GM12864 (cell line): ENCODE measurements at regions not wholly inside any gene's neighbourhood (a gene's known extent, or its start where the extent isn't known, plus 50 kb on each side); places are given as distances from the start of the nearest gene placed in this dataset.

ENCODE experiments used
- DNase-seq: peaks from one replicate; pipeline ENCODE4 v3.0.0-alpha.2; 2011; ENCODE audit warnings: low read depth
- H3K4me3 ChIP-seq: 2 replicates; pipeline ENCODE4 v1.5.1; 2011; ENCODE audit warnings: mild to moderate bottlenecking, low read depth, low read length, control low read depth
- TF ChIP-seq, protein P1 (sequence below): IDR thresholded peaks from 2 replicates; pipeline ENCODE4 v1.5.1; 2011; ENCODE audit warnings: low read depth, mild to moderate bottlenecking, moderate library complexity, low read length, control low read depth, inconsistent platforms; ENCODE audit errors: missing control alignments

GRCh38 chr18:38811209-38811608 is 1245.6 kb upstream of the CELF4 start:
- TF ChIP-seq, protein P1, sequence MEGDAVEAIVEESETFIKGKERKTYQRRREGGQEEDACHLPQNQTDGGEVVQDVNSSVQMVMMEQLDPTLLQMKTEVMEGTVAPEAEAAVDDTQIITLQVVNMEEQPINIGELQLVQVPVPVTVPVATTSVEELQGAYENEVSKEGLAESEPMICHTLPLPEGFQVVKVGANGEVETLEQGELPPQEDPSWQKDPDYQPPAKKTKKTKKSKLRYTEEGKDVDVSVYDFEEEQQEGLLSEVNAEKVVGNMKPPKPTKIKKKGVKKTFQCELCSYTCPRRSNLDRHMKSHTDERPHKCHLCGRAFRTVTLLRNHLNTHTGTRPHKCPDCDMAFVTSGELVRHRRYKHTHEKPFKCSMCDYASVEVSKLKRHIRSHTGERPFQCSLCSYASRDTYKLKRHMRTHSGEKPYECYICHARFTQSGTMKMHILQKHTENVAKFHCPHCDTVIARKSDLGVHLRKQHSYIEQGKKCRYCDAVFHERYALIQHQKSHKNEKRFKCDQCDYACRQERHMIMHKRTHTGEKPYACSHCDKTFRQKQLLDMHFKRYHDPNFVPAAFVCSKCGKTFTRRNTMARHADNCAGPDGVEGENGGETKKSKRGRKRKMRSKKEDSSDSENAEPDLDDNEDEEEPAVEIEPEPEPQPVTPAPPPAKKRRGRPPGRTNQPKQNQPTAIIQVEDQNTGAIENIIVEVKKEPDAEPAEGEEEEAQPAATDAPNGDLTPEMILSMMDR, result no peak
- H3K4me3 ChIP-seq, result no peak overlapping the region
- DNase-seq, result no peak

GRCh38 chr18:38810789-38811188 is 1245.2 kb upstream of the CELF4 start:
- DNase-seq, result no peak
- no peak overlapping the region for H3K4me3 ChIP-seq
- TF ChIP-seq, protein P1, result no peak

DNA sequence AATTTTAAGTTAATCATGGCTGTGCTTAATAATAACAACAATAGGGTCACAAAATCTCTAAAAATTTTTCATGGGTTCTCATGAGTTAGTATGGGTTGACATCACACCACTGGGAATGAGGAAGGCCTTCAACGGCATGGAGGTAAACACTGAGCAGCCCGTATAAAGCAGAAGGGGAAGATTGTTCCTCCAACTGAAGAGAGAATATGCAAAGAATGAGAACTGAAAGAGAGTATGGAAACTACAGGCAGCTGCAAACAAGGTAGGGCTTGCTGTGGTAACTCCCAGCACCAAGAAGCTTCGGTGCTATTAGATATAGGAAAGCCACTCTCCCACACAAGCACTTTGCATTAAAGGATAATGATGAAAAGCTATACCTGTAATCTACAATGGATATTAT is 1242.3 kb upstream of the CELF4 start:
- no peak overlapping the region for H3K4me3 ChIP-seq
- TF ChIP-seq, protein P1, result no peak
- DNase-seq, result no peak

- TF ChIP-seq, protein P1, result no peak
- no peak overlapping the region for H3K4me3 ChIP-seq
Observed at GRCh38 chr18:38805256-38805655, 1239.7 kb upstream of the CELF4 start.

GRCh38 chr18:38801640-38802039 is 1236.0 kb upstream of the CELF4 start:
- DNase-seq, result no peak
- TF ChIP-seq, protein P1, result no peak
- no peak overlapping the region for H3K4me3 ChIP-seq

More at GRCh38 chr18:38805256-38805655, 1239.7 kb upstream of the CELF4 start:
- no peak for DNase-seq

- no peak overlapping the region for H3K4me3 ChIP-seq
- no peak for DNase-seq
- TF ChIP-seq, protein P1, result no peak
Observed at GRCh38 chr18:38796762-38797161, 1231.2 kb upstream of the CELF4 start.

DNA sequence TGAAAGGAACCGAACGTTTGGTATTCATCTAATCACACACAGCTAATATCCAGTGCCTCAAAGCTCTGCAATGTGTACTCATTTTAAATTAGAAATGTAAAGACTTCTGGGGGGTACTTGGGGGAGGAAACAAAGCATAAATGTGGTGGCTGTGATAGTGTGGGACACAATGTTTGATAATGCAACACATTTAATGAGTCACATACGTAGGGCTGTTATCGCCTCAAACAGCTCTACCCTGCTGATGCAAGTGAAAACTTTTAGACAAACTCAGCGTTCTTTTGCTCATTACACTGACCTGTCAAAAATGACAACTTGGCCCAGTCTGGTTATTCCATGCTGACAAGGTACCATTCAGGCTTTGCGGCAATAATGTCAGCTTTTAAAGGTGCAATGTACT is 1227.1 kb upstream of the CELF4 start:
- no peak overlapping the region for H3K4me3 ChIP-seq
- TF ChIP-seq, protein P1, result no peak
- no peak for DNase-seq
